HEK293 (cell line): ENCODE measurements at regions not wholly inside any gene's neighbourhood (a gene's known extent, or its start where the extent isn't known, plus 50 kb on each side); places are given as distances from the start of the nearest gene placed in this dataset.

Experiments
- CTCF ChIA-PET: fragments of 350-600 bp; formaldehyde crosslinking; extraction: SDS; loops from one replicate; lab custom pipeline; 2021; ENCODE audit warnings: antibody characterized with exemption; lab: Yijun Ruan, JAX
- POLR2A ChIA-PET: fragments of 300-600 bp; formaldehyde crosslinking; extraction: SDS; loops from one replicate; lab custom pipeline; 2020; ENCODE audit warnings: antibody characterized with exemption, inconsistent platforms; lab: Yijun Ruan, JAX
- H3K27ac ChIP-seq: fragments of 200-500 bp; sonication (Bioruptor generic); 2 replicates; pipeline ENCODE4 v1.5.1; 2014; ENCODE audit warnings: low read depth, low read length, control low read depth, inconsistent platforms; ENCODE audit errors: extremely low read depth
- H3K36me3 ChIP-seq, 2 experiments: fragments of 200-500 bp in 1 of 2; sonication (Bioruptor generic) in 1 of 2; 1 replicate in 1 of 2; 2 replicates in 1 of 2; pipeline ENCODE4 v1.5.1; 2014 to 2017; ENCODE audit warnings: inconsistent platforms in 2 of 2, low read length in 2 of 2; ENCODE audit not compliant: control insufficient read depth in 2 of 2, insufficient read depth in 1 of 2
- H3K4me1 ChIP-seq: fragments of 200-500 bp; sonication (Bioruptor generic); 2 replicates; pipeline ENCODE4 v1.5.1; 2014; ENCODE audit warnings: mild to moderate bottlenecking, low read length, inconsistent platforms; ENCODE audit not compliant: control insufficient read depth, insufficient read depth
- H3K4me3 ChIP-seq: 2 replicates; pipeline ENCODE4 v1.5.1; 2011; ENCODE audit warnings: low read depth, mild to moderate bottlenecking, control low read depth, low read length, moderate library complexity
- H3K9me3 ChIP-seq: fragments of 200-500 bp; sonication (Bioruptor generic); 2 replicates; pipeline ENCODE4 v1.5.1; 2014; ENCODE audit warnings: low read depth, low read length, inconsistent platforms; ENCODE audit not compliant: control insufficient read depth, insufficient read depth
- KLF17 ChIP-seq: fragments of 450-650 bp; formaldehyde crosslinking; IDR thresholded peaks from 2 replicates; pipeline ENCODE4 v1.5.1; 2016; ENCODE audit warnings: missing biosample characterization, missing genetic modification characterization
- PBX3 ChIP-seq: sonication (generic); formaldehyde crosslinking; IDR thresholded peaks from 2 replicates; pipeline ENCODE4 v1.8.1; 2022; ENCODE audit warnings: mild to moderate bottlenecking, moderate library complexity, missing genetic modification reagents
- PRDM1 ChIP-seq: fragments of 450-650 bp; formaldehyde crosslinking; IDR thresholded peaks from 2 replicates; pipeline ENCODE4; 2016; ENCODE audit warnings: missing biosample characterization, missing genetic modification characterization
- PRDM2 ChIP-seq: fragments of 450-650 bp; formaldehyde crosslinking; IDR thresholded peaks from 2 replicates; pipeline ENCODE4 v1.5.1; 2016; ENCODE audit warnings: missing biosample characterization, missing genetic modification characterization, borderline replicate concordance
- SCRT1 ChIP-seq: fragments of 450-650 bp; formaldehyde crosslinking; IDR thresholded peaks from 2 replicates; pipeline ENCODE4 v1.5.1; 2016; ENCODE audit warnings: missing biosample characterization, missing genetic modification characterization, borderline replicate concordance
- ZBTB44 ChIP-seq: fragments of 450-650 bp; IDR thresholded peaks from 2 replicates; pipeline ENCODE4 v1.5.1; 2018; ENCODE audit warnings: missing biosample characterization, mild to moderate bottlenecking, missing genetic modification characterization
- ZFHX2 ChIP-seq: fragments of 450-650 bp; formaldehyde crosslinking; conservative IDR thresholded peaks from 2 replicates; pipeline ENCODE4 v1.5.1; 2016; ENCODE audit warnings: missing biosample characterization, missing genetic modification characterization
- ZFP37 ChIP-seq: fragments of 450-650 bp; formaldehyde crosslinking; IDR thresholded peaks from 2 replicates; pipeline ENCODE4 v1.5.1; 2016; ENCODE audit warnings: missing biosample characterization, missing genetic modification characterization
- ZNF514 ChIP-seq: fragments of 450-650 bp; formaldehyde crosslinking; IDR thresholded peaks from 2 replicates; pipeline ENCODE4 v1.5.1; 2016; ENCODE audit warnings: missing biosample characterization, missing genetic modification characterization
- ZNF518A ChIP-seq: fragments of 450-650 bp; formaldehyde crosslinking; conservative IDR thresholded peaks from 2 replicates; pipeline ENCODE4 v1.5.1; 2016; ENCODE audit warnings: low read depth, missing biosample characterization, missing genetic modification characterization
- ZNF600 ChIP-seq: fragments of 450-650 bp; formaldehyde crosslinking; IDR thresholded peaks from 2 replicates; pipeline ENCODE4 v1.5.1; 2016; ENCODE audit warnings: missing biosample characterization, missing genetic modification characterization
- ZNF792 ChIP-seq: fragments of 450-650 bp; formaldehyde crosslinking; IDR thresholded peaks from 2 replicates; pipeline ENCODE4 v1.5.1; 2016; ENCODE audit warnings: missing biosample characterization, missing genetic modification characterization

GRCh38 chr2:128521482-128521881 lies 202.8 kb upstream of the HS6ST1 start:
- Histone ChIP-seq H3K4me3 (no peak overlapping the region), H3K36me3 (no peaks in the 10 kb centered on the region), H3K27ac (no peak overlapping the region), H3K9me3 (no peaks in the 10 kb centered on the region), H3K4me1 (no peaks in the 10 kb centered on the region)
- no peak for TF ChIP-seq ZFHX2
- TF ChIP-seq ZNF792, result no peak
- TF ChIP-seq SCRT1 (tag by site-specific recombination), result no peak
- no peak for TF ChIP-seq ZFP37 (tag by site-specific recombination)
- TF ChIP-seq PRDM1 (tag by site-specific recombination), result no peak
- TF ChIP-seq KLF17 (tag by site-specific recombination), result no peak
- no peak for TF ChIP-seq ZNF518A (tag by site-specific recombination)
- TF ChIP-seq PRDM2 (tag by site-specific recombination), result no peak
- TF ChIP-seq ZNF600 (tag by site-specific recombination), result no peak
- TF ChIP-seq PBX3 (CRISPR knock-in tag), result no peak
- no peak for TF ChIP-seq ZBTB44 (tag by site-specific recombination)
- TF ChIP-seq ZNF514 (tag by site-specific recombination), result no peak
- POLR2A ChIA-PET, result no interaction called here
- CTCF ChIA-PET, result interaction anchor here (0.6 kb wide), 1 partner anchor 1848 kb away, joined by 3 read pairs; no protein-coding TSS in a partner anchor
